A673 (cell line): ENCODE measurements at regions not wholly inside any gene's neighbourhood (a gene's known extent, or its start where the extent isn't known, plus 50 kb on each side); places are given as distances from the start of the nearest gene placed in this dataset.

ENCODE experiments used
- BruUV-seq: library from RNA; stranded (reverse); fragments of 400-500 nt; replicated peaks from 2 replicates; lab custom pipeline; 2021; lab: Mats Ljungman, UMichigan
- CTCF ChIA-PET: fragments of 300-600 bp; sonication (Branson Sonifier 250); formaldehyde crosslinking; loops from one replicate; lab custom pipeline; 2022; ENCODE audit warnings: antibody characterized with exemption; lab: Charles Lee
- POLR2A ChIA-PET: fragments of 300-600 bp; sonication (Branson Sonifier 250); formaldehyde crosslinking; loops from one replicate; lab custom pipeline; 2022; ENCODE audit warnings: antibody characterized with exemption; ENCODE audit not compliant: low non-redundant PET; lab: Charles Lee
- DNase-seq: peaks from one replicate; pipeline ENCODE4 v3.0.0-alpha.2; 2015; ENCODE audit warnings: low spot score
- H3K27ac ChIP-seq: fragments of 200-600 bp; sonication (generic); 2 replicates; pipeline ENCODE4 v1.5.1; 2016; ENCODE audit warnings: mixed run types, low read depth, mild to moderate bottlenecking, mixed read lengths, antibody characterized with exemption, low read length; ENCODE audit not compliant: poor library complexity, severe bottlenecking
- H3K27me3 ChIP-seq: fragments of 200-600 bp; sonication (generic); replicated peaks from 2 replicates; pipeline ENCODE4 v1.6.1; 2017; ENCODE audit warnings: mixed run types, low read depth, mild to moderate bottlenecking, mixed read lengths, antibody characterized with exemption, low read length; ENCODE audit not compliant: insufficient read depth, poor library complexity
- H3K36me3 ChIP-seq: fragments of 200-600 bp; sonication (generic); 2 replicates; pipeline ENCODE4 v1.6.1; 2016; ENCODE audit warnings: mixed run types, mild to moderate bottlenecking, mixed read lengths, antibody characterized with exemption, low read length; ENCODE audit not compliant: insufficient read depth, poor library complexity, severe bottlenecking
- H3K4me1 ChIP-seq: fragments of 200-600 bp; sonication (generic); 2 replicates; pipeline ENCODE4 v1.6.1; 2017; ENCODE audit warnings: mixed run types, mild to moderate bottlenecking, mixed read lengths, antibody characterized with exemption, low read length; ENCODE audit not compliant: insufficient read depth, poor library complexity, severe bottlenecking
- H3K4me3 ChIP-seq: fragments of 200-600 bp; sonication (generic); 2 replicates; pipeline ENCODE4 v1.5.1; 2016; ENCODE audit warnings: low read depth, mixed run types, mild to moderate bottlenecking, mixed read lengths, low read length; ENCODE audit not compliant: poor library complexity, severe bottlenecking
- H3K9me3 ChIP-seq: fragments of 200-600 bp; sonication (generic); 2 replicates; pipeline ENCODE4 v1.6.1; 2016; ENCODE audit warnings: mixed run types, low read depth, mild to moderate bottlenecking, mixed read lengths, antibody characterized with exemption, low read length; ENCODE audit not compliant: poor library complexity, severe bottlenecking
- EZH2 ChIP-seq: fragments of 200-600 bp; sonication (generic); IDR thresholded peaks from 2 replicates; pipeline ENCODE4 v1.6.1; 2017; ENCODE audit warnings: borderline replicate concordance, low read depth, mild to moderate bottlenecking, mixed read lengths, antibody characterized with exemption, low read length; ENCODE audit not compliant: poor library complexity, severe bottlenecking
- intact Hi-C: fragments of 100-400 bp; cut with micrococcal nuclease; formaldehyde crosslinking; loops from one replicate; pipeline ENCODE4 v1.10.0; 2022; ENCODE audit not compliant: unreplicated experiment
- TF ChIP-seq, protein P1 (sequence below): fragments of 300-800, 200-600 bp; sonication (generic); conservative IDR thresholded peaks from 2 replicates; pipeline ENCODE4 v1.5.1; 2017; ENCODE audit warnings: low read depth, mild to moderate bottlenecking, antibody characterized with exemption, low read length, moderate library complexity, mixed read lengths

DNA sequence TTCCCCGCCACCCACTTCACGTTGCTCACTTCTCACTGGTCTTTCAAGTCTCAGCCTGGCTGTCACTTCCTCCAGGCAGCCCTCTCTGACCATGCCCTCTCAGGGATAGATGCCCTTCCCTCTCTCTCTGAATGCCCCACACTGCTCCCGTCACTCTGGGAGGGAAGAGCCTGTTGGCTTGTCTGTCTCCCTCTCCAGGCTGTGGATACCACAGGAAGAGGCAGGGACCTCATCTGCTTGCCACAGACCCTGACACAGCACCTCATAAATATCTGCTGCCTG is 93.1 kb downstream of the OAT start:
- no peaks in the 10 kb centered on the region for H3K9me3 ChIP-seq
- H3K27ac ChIP-seq: no peak overlapping the region
- BruUV-seq: no TSS peak
- H3K4me3 ChIP-seq: no peak overlapping the region
- H3K4me1 ChIP-seq: no peaks in the 10 kb centered on the region
- H3K36me3 ChIP-seq: no peaks in the 10 kb centered on the region
- ChIA-PET CTCF (no interaction called here), POLR2A (no interaction called here)
- TF ChIP-seq EZH2: no peak
- TF ChIP-seq, protein P1, sequence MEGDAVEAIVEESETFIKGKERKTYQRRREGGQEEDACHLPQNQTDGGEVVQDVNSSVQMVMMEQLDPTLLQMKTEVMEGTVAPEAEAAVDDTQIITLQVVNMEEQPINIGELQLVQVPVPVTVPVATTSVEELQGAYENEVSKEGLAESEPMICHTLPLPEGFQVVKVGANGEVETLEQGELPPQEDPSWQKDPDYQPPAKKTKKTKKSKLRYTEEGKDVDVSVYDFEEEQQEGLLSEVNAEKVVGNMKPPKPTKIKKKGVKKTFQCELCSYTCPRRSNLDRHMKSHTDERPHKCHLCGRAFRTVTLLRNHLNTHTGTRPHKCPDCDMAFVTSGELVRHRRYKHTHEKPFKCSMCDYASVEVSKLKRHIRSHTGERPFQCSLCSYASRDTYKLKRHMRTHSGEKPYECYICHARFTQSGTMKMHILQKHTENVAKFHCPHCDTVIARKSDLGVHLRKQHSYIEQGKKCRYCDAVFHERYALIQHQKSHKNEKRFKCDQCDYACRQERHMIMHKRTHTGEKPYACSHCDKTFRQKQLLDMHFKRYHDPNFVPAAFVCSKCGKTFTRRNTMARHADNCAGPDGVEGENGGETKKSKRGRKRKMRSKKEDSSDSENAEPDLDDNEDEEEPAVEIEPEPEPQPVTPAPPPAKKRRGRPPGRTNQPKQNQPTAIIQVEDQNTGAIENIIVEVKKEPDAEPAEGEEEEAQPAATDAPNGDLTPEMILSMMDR: no peak
- DNase-seq: no peak
- no peaks in the 10 kb centered on the region for H3K27me3 ChIP-seq
- intact Hi-C loops: no loop called here

DNA sequence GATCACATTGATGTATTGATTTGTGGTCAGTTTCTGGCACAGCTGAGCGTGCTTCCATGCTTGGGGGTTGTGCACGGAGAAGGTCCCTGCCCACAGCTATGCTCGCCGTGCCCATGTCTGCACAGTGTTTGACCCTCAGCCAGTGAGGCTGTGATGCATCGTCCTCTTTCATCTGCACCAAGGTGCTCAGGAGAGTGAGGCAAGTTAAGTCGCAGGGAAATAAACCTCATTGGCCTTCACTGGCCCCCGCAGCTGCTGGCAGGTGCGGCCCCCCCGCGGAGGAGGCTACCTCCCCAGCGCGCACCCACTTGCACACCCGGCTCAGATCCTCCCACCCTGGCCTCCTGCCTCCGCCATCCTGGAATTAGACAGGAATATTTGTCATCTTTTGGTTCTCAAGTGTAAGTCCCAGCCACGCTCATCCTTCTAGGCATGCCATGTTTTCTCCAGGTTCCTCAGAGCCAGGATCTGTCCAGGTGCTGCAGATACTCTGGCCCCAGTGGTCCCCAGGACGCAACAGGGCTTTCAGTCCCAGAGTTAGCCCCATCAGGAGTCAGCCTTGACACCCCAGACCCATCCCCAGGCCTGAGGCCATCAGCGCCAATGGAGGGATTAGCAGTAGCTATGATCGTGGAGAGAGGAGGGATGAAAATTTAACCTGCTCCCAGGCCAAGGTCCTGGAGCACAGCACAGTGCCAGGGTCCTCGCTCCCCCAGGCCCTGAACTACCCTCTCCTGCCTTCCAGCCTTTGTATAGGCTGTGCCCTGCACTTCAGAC is 93.7 kb downstream of the OAT start:
- H3K27me3 ChIP-seq: no peaks in the 10 kb centered on the region
- CTCF ChIA-PET: no interaction called here
- no TSS peak for BruUV-seq
- intact Hi-C loops: no loop called here
- H3K4me3 ChIP-seq: no peak overlapping the region
- no peaks in the 10 kb centered on the region for H3K36me3 ChIP-seq
- no peak for DNase-seq
- H3K9me3 ChIP-seq: no peaks in the 10 kb centered on the region
- POLR2A ChIA-PET: no interaction called here
- H3K27ac ChIP-seq: no peak overlapping the region
- no peaks in the 10 kb centered on the region for H3K4me1 ChIP-seq
- no peak for TF ChIP-seq EZH2
- TF ChIP-seq, protein P1: no peak

DNA sequence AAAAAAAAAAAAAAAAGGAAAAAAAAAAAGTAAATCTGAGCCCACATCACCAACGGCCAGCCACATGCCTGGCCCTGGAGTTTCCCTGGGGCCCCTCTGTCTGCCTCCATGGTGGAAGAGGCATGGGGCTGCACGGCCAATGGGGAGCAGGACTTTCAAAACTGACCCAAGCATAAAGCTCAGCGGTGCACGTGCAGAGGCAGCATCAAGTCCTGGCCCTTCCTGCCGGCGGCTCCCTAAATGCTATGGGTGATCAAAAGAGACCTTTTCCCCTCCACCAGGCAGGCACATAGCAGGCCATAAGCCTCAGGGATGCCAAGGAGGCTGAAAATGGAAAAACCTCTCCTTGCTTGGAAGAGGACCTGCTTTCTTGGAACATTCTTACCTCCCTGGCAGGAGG is 94.3 kb downstream of the OAT start:
- Histone ChIP-seq H3K4me3 (no peak overlapping the region), H3K4me1 (no peaks in the 10 kb centered on the region), H3K27ac (no peak overlapping the region), H3K9me3 (no peaks in the 10 kb centered on the region), H3K36me3 (no peaks in the 10 kb centered on the region), H3K27me3 (no peaks in the 10 kb centered on the region)
- no TSS peak for BruUV-seq
- intact Hi-C loops: no loop called here
- CTCF ChIA-PET: no interaction called here
- TF ChIP-seq, protein P1: no peak
- TF ChIP-seq EZH2: no peak
- DNase-seq: no peak
- POLR2A ChIA-PET: no interaction called here
